Muscle layer of duodenum (tissue), 2 donors: ENCODE measurements at regions not wholly inside any gene's neighbourhood (a gene's known extent, or its start where the extent isn't known, plus 50 kb on each side); places are given as distances from the start of the nearest gene placed in this dataset.

Experiments used
- H3K27ac ChIP-seq: one replicate; pipeline ENCODE4 v1.7.0; 2013; ENCODE audit warnings: mild to moderate bottlenecking, low read length
- H3K27me3 ChIP-seq: one replicate; pipeline ENCODE4 v1.7.0; 2013; ENCODE audit warnings: low read depth, mild to moderate bottlenecking, control low read depth, low read length
- H3K36me3 ChIP-seq, 2 donors: one replicate each; pipeline ENCODE4 v1.7.0; 2013; ENCODE audit warnings: low read length in 2 of 2, control low read depth in 1 of 2, mild to moderate bottlenecking in 1 of 2; ENCODE audit not compliant: insufficient read depth in 2 of 2, control insufficient read depth in 1 of 2
- H3K4me1 ChIP-seq, 2 donors: one replicate each; pipeline ENCODE4 v1.7.0; 2013; ENCODE audit warnings: low read length in 2 of 2, mild to moderate bottlenecking in 2 of 2, control low read depth in 1 of 2, moderate library complexity in 1 of 2; ENCODE audit not compliant: insufficient read depth in 2 of 2, control insufficient read depth in 1 of 2
- H3K4me3 ChIP-seq, 2 donors: one replicate each; pipeline ENCODE4 v1.7.0; 2013; ENCODE audit warnings: low read length in 2 of 2, low read depth in 1 of 2, mild to moderate bottlenecking in 1 of 2
- H3K9me3 ChIP-seq, 2 donors: one replicate each; pipeline ENCODE4 v1.7.0; 2013; ENCODE audit warnings: low read length in 2 of 2, control low read depth in 1 of 2, mild to moderate bottlenecking in 1 of 2; ENCODE audit not compliant: control insufficient read depth in 1 of 2
- donor health status: healthy.

DNA sequence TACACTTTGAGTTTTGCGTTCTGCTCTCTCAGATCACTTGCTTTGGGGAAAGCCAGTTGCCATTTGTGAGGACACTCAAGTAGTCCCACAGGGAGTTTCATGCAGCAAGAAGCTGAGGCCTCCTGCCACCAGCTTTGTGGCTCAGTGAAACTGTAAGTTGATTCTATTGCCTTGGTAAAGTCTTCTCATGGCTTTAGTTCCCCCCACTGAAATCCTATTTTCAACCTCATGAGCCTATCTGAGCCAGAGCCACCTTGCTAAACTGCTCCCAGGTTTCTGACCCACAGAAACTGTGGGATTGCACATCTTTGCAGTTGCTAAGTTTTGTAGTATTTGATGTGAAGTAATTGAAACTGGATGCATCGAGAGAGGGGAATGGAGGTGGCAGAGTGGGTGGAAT lies 85.4 kb upstream of the TOP3B start:
- H3K4me3 ChIP-seq: no peak overlapping the region
- no peaks in the 10 kb centered on the region for H3K9me3 ChIP-seq
- no peaks in the 10 kb centered on the region for H3K36me3 ChIP-seq
- no peak overlapping the region for H3K27ac ChIP-seq
- no peaks in the 10 kb centered on the region for H3K4me1 ChIP-seq
- H3K27me3 ChIP-seq: no peaks in the 10 kb centered on the region

DNA sequence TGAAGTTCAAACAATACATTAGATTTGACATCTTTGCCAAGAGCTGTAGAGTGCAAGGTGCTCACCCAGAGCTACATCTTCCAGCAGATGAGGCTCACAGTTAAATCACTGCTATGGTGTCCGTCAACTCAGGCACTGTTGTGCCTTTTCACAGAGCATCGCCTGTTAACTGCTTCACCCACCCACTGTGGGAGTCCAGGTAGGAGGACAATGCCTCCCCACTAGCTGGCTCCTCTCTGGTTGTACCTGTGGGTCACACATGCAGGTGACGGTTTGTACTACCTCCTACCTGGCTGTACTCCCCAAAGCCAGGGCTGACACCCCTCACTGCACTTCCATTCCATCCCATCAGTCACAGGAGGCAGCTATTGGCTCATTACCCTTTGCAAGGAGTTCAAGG lies 84.6 kb upstream of the TOP3B start:
- no peaks in the 10 kb centered on the region for H3K27me3 ChIP-seq
- H3K36me3 ChIP-seq: no peaks in the 10 kb centered on the region
- no peak overlapping the region for H3K4me3 ChIP-seq
- no peaks in the 10 kb centered on the region for H3K4me1 ChIP-seq
- H3K9me3 ChIP-seq: no peaks in the 10 kb centered on the region
- no peak overlapping the region for H3K27ac ChIP-seq

DNA sequence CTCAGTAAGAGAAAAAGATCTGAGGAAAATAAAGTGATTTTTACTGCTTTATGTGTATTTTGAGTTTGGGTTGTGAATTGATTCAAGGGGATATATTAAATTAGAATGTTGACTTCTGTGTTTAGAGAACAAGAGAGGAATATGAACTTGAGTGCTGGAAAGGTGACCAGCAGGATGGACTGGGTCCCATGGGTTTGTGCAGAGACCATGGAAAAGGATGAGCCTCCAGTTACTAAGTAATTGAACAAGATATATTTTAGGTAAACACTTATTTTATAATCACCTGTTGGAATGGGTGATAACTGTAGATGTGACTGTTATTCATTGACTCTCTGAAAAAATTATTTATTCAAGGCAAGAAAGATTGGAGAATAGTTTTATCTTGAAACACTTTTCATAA lies 82.0 kb upstream of the TOP3B start:
- H3K4me3 ChIP-seq: no peak overlapping the region
- no peaks in the 10 kb centered on the region for H3K9me3 ChIP-seq
- no peaks in the 10 kb centered on the region for H3K36me3 ChIP-seq
- no peak overlapping the region for H3K27ac ChIP-seq
- no peaks in the 10 kb centered on the region for H3K27me3 ChIP-seq
- peaks cover 0 to 10% of the 10 kb centered on the region in 2 donors for H3K4me1 ChIP-seq

DNA sequence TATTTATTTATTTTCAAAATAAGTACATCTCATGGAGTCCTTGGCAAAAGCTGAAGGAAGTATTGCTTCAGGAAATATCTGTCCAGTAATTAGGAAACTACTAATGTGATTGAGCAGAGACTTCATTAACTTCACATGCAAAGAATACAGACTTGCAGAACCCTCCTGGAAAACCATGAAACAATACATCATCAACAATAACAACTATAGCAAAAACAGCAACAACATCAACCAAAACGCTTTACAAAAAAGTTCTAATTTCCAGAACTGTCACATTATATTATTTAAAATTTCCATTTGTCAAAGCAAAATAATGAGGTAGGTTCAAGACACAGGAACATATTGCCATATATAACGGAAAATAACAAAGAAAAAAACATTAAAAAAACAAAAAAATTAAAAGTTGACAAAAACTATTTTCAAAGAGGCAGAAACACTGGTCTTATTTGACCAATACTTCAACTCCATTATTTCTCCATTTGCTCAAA lies 79.8 kb upstream of the TOP3B start:
- no peaks in the 10 kb centered on the region for H3K27me3 ChIP-seq
- H3K4me3 ChIP-seq: no peak overlapping the region
- H3K4me1 ChIP-seq: peaks cover 0 to 10% of the 10 kb centered on the region in 2 donors
- no peak overlapping the region for H3K27ac ChIP-seq
- H3K36me3 ChIP-seq: no peaks in the 10 kb centered on the region
- no peaks in the 10 kb centered on the region for H3K9me3 ChIP-seq

DNA sequence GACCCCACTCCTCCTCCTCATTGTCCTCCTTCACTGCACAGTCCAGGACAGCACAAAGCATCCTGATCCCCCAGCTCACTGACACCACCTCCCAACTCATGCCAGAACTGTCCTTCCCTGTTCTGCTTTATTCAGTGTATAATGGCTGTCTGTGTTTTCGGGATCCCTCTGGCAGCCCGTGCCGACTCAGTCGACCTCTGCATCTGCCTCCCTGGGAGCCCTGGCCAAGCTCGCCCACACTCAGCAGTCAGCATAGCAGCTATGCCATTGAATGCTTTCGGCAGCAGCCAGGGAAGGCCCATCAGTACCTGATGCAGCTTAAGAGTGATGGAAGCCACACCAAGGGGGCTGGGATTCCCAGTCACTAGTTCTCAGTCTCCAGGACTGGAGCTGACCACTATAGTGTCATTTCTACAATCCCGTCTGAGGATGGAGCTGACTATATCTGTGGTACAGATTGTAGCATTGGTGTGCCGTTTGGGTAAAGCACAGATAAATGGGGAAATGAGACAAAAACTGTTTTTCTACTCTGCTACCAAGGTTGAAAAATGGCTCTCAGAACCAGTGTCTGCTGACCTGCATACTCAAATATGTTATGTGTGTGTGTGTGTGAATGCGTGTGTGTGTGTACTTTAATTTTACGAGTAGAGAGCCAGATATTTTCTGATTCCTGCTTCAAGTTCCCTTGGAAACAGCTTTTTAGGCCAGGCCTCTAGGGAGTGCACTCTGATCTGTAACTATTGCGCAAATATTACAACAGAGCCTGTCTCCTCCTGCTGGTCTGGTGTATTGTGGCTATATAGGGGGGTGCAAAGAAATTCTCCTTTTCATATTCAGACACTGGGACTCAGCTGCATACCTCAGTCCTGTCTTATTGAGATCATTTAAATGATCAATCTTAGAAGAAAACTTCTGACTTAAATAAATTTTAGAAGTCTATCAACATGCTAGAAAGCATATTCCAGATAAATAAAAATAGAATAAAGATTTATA lies 78.8 kb upstream of the TOP3B start:
- no peaks in the 10 kb centered on the region for H3K27me3 ChIP-seq
- no peak overlapping the region for H3K4me3 ChIP-seq
- H3K4me1 ChIP-seq: peaks cover 0 to 10% of the 10 kb centered on the region in 2 donors
- peak overlapping the region; percentile 35 for H3K27ac ChIP-seq
- no peaks in the 10 kb centered on the region for H3K36me3 ChIP-seq
- no peaks in the 10 kb centered on the region for H3K9me3 ChIP-seq

DNA sequence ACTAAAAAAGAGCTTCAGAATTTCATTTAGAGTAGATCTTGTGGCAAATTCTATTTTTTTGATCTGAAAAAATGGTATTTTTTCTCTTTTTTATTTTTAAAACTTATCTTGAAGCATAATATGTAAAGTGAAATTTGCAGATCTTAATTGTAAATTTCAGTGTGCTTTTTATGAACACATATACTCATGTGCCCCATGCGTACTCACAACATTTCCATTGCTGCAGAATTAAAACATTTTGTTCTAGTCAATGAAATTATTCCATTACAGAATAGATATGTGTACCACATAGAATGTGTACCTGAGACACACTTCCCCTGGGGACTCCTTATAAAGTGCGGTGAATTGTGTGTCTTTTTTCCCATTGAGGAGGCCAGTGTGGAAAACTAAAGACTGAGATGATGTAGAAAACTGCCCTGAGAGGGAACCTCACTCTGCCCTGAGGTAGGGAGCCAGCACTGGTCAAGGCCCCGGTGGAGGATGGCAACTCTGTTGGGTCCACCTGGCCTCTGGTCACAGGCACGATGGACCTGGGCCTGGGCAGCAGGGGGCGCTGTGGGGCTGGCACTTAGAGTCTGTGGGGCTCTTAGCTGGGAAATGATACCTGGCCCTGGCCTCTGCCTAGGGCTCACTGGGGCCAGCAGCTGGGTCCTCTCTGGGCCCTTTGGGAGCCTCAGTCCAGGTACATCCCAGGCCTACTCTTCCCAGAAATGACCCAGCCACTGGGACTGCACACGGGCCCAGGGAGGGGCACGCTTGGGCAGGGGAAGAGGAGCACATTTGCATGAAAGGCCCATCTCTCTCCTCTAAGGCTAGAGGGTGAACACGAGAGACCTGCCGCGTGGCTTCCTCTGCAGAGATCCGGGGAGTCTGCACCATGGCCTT lies 77.9 kb upstream of the TOP3B start:
- Histone ChIP-seq H3K27me3 (no peaks in the 10 kb centered on the region), H3K27ac (no peak overlapping the region), H3K4me3 (no peak overlapping the region), H3K9me3 (no peaks in the 10 kb centered on the region), H3K36me3 (no peaks in the 10 kb centered on the region), H3K4me1 (peaks cover 0 to 10% of the 10 kb centered on the region in 2 donors)

DNA sequence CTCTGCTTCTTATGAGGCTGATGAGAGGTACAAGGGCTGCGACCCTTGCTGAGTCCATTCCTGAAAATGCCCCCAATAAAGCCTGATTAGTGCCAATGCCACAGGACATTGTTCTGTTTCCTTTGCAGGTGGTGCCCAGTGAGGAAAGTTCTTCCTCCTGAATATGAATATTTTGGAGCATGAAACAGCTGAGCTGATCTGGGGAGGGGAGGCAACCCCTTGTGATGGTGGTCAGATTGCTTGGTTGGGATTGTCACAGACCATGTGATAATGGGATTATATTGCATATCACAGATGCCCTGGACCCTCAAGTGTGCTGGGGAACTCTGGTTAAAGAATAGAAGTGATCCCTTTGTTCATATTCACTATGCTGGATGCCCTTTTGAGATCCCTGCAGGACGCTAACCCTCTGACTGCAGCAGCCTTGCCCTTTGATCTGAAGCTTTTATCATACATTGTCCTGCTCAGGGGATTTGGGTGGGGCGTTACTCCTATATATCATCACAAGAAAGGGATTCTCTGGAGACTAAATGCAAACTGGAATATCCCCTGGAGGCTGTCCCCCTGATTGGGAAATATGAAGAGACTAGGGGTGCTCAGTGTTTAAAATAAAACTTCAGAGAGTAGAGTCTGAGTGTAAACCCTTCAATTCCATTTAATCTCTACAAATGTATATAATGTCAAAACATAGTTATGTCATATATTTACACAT lies 76.9 kb upstream of the TOP3B start:
- Histone ChIP-seq H3K4me1 (peaks cover 0 to 10% of the 10 kb centered on the region in 2 donors), H3K27ac (no peak overlapping the region), H3K36me3 (no peaks in the 10 kb centered on the region), H3K27me3 (no peaks in the 10 kb centered on the region), H3K4me3 (no peak overlapping the region), H3K9me3 (no peaks in the 10 kb centered on the region)

DNA sequence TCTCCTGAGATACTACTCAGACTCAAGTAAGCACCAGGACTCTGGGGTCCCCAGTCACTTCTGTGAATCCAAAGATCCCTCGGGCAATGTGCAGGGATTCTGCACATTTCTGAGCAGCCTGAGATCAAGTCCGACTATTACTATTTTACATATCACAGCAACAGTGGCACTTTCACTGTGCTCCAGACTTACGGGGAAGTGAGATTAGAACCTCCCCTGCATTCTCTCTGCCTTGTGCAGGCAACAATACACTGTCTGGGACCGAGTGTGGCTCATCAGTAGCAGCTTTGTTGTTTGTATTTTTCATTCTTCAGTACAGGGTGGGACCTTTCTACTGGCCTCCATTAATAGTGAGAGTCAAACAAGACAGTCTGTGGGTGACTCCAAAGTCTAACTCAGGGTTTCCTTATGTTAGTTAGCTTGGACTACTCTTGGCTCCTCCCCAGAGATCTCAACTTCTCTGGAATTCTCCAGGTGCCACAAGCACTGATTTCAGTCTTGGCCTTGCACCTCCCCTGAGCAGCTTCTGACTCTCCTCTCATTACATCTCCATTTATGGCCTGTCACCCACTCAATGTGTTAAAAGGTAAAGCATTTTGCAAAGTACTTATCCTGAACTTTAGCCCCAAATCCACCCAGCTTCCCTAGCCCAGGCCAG lies 76.2 kb upstream of the TOP3B start:
- Histone ChIP-seq H3K4me1 (peaks cover 0 to 10% of the 10 kb centered on the region in 2 donors), H3K4me3 (no peak overlapping the region), H3K9me3 (no peaks in the 10 kb centered on the region), H3K27ac (no peak overlapping the region), H3K36me3 (no peaks in the 10 kb centered on the region), H3K27me3 (no peaks in the 10 kb centered on the region)

DNA sequence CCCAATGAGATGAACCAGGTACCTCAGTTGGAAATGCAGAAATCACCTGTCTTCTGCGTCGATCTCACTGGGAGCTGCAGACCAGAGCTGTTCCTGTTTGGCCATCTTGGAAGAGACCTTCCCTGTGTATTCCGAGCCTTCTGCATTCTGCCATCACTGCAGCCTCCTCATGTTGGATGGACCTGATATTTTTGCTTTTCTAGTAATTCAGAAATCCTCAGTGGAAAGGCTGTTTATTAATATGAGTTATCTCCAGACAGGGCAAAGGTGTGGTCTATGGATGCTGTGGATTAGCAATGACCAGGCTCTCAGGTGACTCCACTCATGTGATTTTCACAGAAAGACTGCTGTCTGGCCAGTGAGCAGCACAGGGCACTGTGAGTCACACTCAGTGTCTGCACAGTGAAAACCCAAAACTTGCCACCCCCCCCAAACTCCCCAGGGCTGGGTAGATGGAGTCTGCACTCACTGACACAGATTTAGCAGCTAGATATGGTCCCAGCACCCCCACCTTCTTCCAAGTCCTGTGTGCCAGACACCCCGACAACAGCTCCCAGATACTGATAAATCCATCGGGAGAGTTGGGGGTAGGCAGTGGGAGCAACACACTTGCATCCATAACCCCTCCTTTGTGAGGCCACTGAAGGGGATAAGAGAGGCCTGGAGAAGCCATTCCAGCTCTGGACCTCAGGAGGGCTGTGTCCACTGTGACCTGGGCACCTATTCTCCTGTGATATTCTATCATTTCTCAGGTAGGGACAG lies 75.2 kb upstream of the TOP3B start:
- Histone ChIP-seq H3K36me3 (no peaks in the 10 kb centered on the region), H3K27me3 (no peaks in the 10 kb centered on the region), H3K27ac (no peak overlapping the region), H3K4me1 (peaks cover 0 to 10% of the 10 kb centered on the region in 2 donors), H3K4me3 (no peak overlapping the region), H3K9me3 (no peaks in the 10 kb centered on the region)
